AG04449 (cell line): ENCODE measurements at regions not wholly inside any gene's neighbourhood (a gene's known extent, or its start where the extent isn't known, plus 50 kb on each side); places are given as distances from the start of the nearest gene placed in this dataset.

Source experiments
- CTCF ChIA-PET: fragments of 350-600 bp; formaldehyde crosslinking; extraction: SDS; loops from one replicate; lab custom pipeline; 2021; ENCODE audit warnings: antibody characterized with exemption; lab: Yijun Ruan, JAX
- POLR2A ChIA-PET: fragments of 400-600, 350-600 bp; formaldehyde crosslinking; extraction: SDS; loops from one replicate; lab custom pipeline; 2020; ENCODE audit warnings: antibody characterized with exemption, inconsistent platforms; lab: Yijun Ruan, JAX
- DNase-seq: peaks from one replicate; pipeline ENCODE4 v3.0.0-alpha.2; 2010; ENCODE audit warnings: low read depth, low spot score
- H3K4me3 ChIP-seq: 2 replicates; pipeline ENCODE4 v1.5.1; 2011; ENCODE audit warnings: low read depth, mild to moderate bottlenecking, control low read depth, low read length
- CTCF ChIP-seq: IDR thresholded peaks from one replicate; pipeline ENCODE4 v1.5.1; 2011; ENCODE audit warnings: mild to moderate bottlenecking, moderate library complexity, low read length, control low read depth, inconsistent platforms; ENCODE audit not compliant: insufficient read depth; ENCODE audit errors: missing control alignments

- CTCF ChIA-PET: no interaction called here
- DNase-seq: no peak
- H3K4me3 ChIP-seq: no peak overlapping the region
- POLR2A ChIA-PET: no interaction called here
- no peak for TF ChIP-seq CTCF
These were observed 668.3 kb downstream of the DNAH5 start for GRCh38 chr5:13276156-13276555.

- POLR2A ChIA-PET: no interaction called here
- TF ChIP-seq CTCF: no peak
- CTCF ChIA-PET: no interaction called here
- DNase-seq: no peak
- H3K4me3 ChIP-seq: no peak overlapping the region
These were observed 680.8 kb downstream of the DNAH5 start for GRCh38 chr5:13263701-13264100.

GRCh38 chr5:13253111-13253510 lies 691.4 kb downstream of the DNAH5 start:
- DNase-seq: no peak
- no peak for TF ChIP-seq CTCF
- CTCF ChIA-PET: no interaction called here
- H3K4me3 ChIP-seq: no peak overlapping the region
- POLR2A ChIA-PET: no interaction called here

- DNase-seq: no peak
- H3K4me3 ChIP-seq: no peak overlapping the region
- POLR2A ChIA-PET: no interaction called here
- TF ChIP-seq CTCF: no peak
- CTCF ChIA-PET: no interaction called here
These were observed 691.8 kb downstream of the DNAH5 start for GRCh38 chr5:13252699-13253098.

GRCh38 chr5:13251623-13252376 lies 692.7 kb downstream of the DNAH5 start:
- no peak for TF ChIP-seq CTCF
- ChIA-PET CTCF (no interaction called here), POLR2A (no interaction called here)
- DNase-seq: no peak
- H3K4me3 ChIP-seq: no peak overlapping the region

GRCh38 chr5:13250464-13251291 lies 693.8 kb downstream of the DNAH5 start:
- ChIA-PET POLR2A (no interaction called here), CTCF (no interaction called here)
- no peak overlapping the region for H3K4me3 ChIP-seq
- no peak for TF ChIP-seq CTCF
- no peak for DNase-seq
